Effector memory CD4-positive, alpha-beta T cell (primary cell): ENCODE measurements at regions not wholly inside any gene's neighbourhood (a gene's known extent, or its start where the extent isn't known, plus 50 kb on each side); places are given as distances from the start of the nearest gene placed in this dataset.

Experiments
- DNase-seq, 3 donors: peaks; one replicate each; pipeline ENCODE4 v3.0.0-alpha.2; 2020
- H3K27ac ChIP-seq: 2 replicates; pipeline ENCODE4 v1.7.0; 2013; ENCODE audit warnings: mild to moderate bottlenecking, low read length, moderate library complexity; ENCODE audit not compliant: insufficient read depth, poor library complexity, severe bottlenecking
- H3K27me3 ChIP-seq: replicated peaks from 2 replicates; pipeline ENCODE4 v1.7.0; 2013; ENCODE audit warnings: mild to moderate bottlenecking, low read length; ENCODE audit not compliant: insufficient read depth, control insufficient read depth, poor library complexity, severe bottlenecking
- H3K36me3 ChIP-seq: 2 replicates; pipeline ENCODE4 v1.7.0; 2013; ENCODE audit warnings: mild to moderate bottlenecking, low read length, moderate library complexity; ENCODE audit not compliant: control insufficient read depth, insufficient read depth
- H3K4me1 ChIP-seq: 2 replicates; pipeline ENCODE4 v1.7.0; 2013; ENCODE audit warnings: low read length, mild to moderate bottlenecking; ENCODE audit not compliant: control insufficient read depth, insufficient read depth, poor library complexity, severe bottlenecking
- H3K4me3 ChIP-seq: 2 replicates; pipeline ENCODE4 v1.7.0; 2013; ENCODE audit warnings: low read length, low read depth, mild to moderate bottlenecking; ENCODE audit not compliant: insufficient read depth, poor library complexity, severe bottlenecking
- H3K9me3 ChIP-seq: 2 replicates; pipeline ENCODE4 v1.7.0; 2013; ENCODE audit warnings: mild to moderate bottlenecking, low read length, moderate library complexity; ENCODE audit not compliant: control insufficient read depth

DNA sequence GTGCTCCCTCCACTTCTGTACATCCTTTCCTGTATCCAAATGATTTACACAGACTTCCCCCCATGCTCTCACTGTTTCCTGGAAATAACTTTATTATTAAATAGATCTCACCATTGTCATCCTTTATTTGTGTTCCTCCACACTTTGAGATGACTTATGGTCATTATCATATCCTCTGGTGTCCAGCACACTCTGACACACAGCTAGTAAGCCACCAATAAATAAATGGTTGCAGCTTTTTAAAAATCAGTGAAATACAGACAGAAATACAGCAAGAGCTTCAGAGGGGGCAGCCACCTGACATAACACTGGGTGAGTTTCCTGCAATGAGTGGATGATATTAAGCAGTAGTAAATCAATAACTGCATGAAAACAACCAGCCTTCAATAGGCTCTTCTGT lies 2036.4 kb upstream of the AGA start:
- no peaks in the 10 kb centered on the region for H3K9me3 ChIP-seq
- H3K27me3 ChIP-seq, result no peaks in the 10 kb centered on the region
- no peak overlapping the region for H3K4me3 ChIP-seq
- no peak for DNase-seq
- H3K27ac ChIP-seq, result no peak overlapping the region
- no peaks in the 10 kb centered on the region for H3K36me3 ChIP-seq
- H3K4me1 ChIP-seq, result no peaks in the 10 kb centered on the region

DNA sequence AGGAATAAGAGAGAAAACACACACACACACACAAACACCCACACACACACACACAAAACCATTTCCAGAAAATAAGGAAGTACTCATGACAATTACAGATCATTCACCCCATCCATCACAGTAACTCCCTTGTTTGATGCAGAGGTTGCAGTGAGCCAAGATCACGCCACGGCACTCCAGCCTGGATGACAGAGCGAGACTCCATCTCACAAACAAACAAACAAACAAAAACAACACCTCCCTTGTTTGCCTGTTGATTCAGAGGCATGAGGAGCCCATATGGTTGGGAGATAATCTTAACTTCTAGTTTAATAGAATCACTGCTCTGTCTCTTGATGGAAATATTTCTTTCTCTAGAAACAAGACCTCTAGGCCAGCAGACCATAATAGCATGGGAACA lies 2043.5 kb upstream of the AGA start:
- Histone ChIP-seq H3K36me3 (no peaks in the 10 kb centered on the region), H3K9me3 (no peaks in the 10 kb centered on the region)

DNA sequence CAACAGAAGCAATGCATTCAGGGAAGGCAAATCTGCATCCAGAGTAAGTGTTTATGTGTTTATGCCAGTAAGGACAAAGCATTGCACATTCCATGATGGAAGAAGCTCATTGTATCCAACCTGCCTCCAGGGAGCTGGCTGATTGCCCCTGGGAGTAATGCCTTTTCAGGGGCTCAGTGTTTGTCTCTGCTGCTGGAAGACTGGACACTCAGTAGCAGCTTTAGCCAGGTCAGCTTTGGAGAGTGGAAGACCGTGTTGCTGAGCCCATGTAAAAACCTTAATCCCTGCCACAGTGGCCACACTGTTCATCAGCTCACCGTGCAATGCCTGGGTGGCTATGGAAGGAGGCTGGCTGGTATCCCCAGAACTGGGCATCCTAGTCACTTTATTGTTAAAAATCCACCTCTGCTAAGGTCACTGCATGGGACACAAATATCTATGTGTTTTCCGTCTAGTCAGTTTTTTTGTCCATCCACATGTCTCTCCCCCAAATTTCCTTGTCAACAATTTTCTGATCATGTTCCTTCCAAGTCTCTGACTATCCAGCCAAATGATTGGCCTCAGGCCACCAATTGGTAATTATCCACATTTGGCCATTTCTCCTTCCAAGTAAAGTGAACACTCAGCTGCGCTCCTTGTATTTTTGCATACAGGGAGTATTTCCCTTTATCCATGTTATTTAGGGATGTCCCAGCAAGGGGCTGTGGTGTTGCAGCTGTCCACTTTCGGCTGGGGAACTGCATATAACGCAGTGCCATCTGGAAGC lies 2044.5 kb upstream of the AGA start:
- no peak overlapping the region for H3K27ac ChIP-seq
- no peak overlapping the region for H3K4me3 ChIP-seq
- DNase-seq, result no peak
- no peaks in the 10 kb centered on the region for H3K36me3 ChIP-seq
- H3K9me3 ChIP-seq, result no peaks in the 10 kb centered on the region
- no peaks in the 10 kb centered on the region for H3K27me3 ChIP-seq
- H3K4me1 ChIP-seq, result no peaks in the 10 kb centered on the region

More for the DNA sequence above, 2043.5 kb upstream of the AGA start:
- Histone ChIP-seq H3K27me3 (no peaks in the 10 kb centered on the region), H3K4me3 (no peak overlapping the region), H3K4me1 (no peaks in the 10 kb centered on the region), H3K27ac (no peak overlapping the region)
- DNase-seq, result no peak

DNA sequence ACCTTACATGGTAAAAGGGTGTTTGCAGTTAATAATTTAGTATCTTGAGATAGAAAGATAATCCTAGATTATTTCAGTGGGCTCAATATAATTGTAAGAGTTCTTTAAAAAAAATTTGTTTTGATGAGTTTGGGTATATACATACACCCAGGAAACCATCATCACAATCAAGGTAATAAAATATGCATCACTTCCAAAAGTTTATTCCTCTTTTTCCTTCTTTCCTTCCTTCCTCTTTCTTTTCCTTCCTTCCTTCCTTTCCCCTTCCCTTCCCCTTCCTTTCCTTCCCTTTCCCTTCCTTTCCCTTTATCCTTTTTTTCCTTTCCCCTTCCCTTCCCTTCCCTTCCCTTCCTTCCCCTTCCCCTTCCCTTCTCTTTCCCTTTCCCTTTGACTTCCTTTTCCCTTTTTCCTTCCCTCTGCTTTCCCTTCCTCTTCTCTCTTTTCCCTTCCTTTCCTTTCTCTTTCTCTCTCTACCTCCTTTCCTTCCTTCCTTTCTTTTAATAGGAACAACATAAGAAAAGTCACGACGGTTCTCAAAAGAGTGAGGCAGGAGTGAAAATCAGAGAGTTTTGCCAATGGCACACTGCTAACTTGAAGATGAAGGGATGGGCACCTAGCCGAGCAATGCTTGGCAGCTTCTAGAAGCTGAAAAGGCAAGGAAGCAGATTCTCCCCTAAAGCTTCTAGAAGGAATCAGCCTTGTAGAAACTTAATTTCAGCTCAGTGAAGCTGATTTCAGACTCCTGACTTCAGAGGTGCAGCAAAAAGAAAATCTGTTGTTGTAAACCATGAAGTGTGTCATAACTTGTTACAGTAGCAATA lies 2050.2 kb upstream of the AGA start:
- H3K4me1 ChIP-seq, result no peaks in the 10 kb centered on the region
- no peak overlapping the region for H3K27ac ChIP-seq
- no peak for DNase-seq
- H3K36me3 ChIP-seq, result no peaks in the 10 kb centered on the region
- no peaks in the 10 kb centered on the region for H3K27me3 ChIP-seq
- no peaks in the 10 kb centered on the region for H3K9me3 ChIP-seq
- H3K4me3 ChIP-seq, result no peak overlapping the region

DNA sequence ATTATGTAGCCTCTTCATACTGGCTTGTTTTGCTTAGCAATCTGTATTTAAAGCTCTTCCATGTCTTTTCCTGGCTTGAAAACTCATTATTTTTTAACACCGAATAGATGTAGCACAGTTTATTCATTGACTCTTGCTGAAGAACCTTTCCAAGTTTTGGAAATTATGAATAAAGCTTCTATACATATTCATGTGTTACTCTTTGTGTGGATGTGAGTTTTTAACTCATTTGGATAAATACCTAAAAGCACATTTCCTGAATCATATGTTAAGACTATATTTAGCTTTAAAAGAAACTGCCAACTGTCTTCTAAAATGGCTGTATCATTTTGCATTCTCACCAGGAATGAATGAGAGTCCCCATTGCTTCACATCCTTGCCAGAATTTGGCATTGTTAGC lies 2061.7 kb upstream of the AGA start:
- DNase-seq, result no peak
- Histone ChIP-seq H3K36me3 (no peaks in the 10 kb centered on the region), H3K9me3 (no peaks in the 10 kb centered on the region), H3K27me3 (no peaks in the 10 kb centered on the region), H3K27ac (no peak overlapping the region), H3K4me3 (no peak overlapping the region), H3K4me1 (no peaks in the 10 kb centered on the region)

DNA sequence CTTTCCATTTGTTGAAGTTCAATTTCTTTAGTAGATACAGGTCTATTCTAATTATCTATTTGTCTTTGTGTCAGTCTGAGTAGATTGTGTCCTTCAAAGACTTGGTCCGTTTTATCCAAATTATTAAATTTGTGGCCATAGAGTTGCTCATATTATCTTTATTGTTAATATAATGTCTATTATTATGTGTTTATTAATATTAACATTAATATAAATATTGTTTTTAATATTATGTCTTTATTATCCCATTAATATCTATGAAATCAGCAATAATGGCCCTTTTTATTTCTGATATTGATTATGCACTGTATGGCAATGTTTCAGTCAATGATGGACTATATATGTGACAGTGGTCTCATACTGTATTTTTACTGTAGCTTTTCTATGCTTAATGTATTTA lies 2067.3 kb upstream of the AGA start:
- H3K27me3 ChIP-seq, result no peaks in the 10 kb centered on the region
- no peak overlapping the region for H3K27ac ChIP-seq
- no peak for DNase-seq
- no peaks in the 10 kb centered on the region for H3K36me3 ChIP-seq
- H3K4me1 ChIP-seq, result no peaks in the 10 kb centered on the region
- H3K9me3 ChIP-seq, result no peaks in the 10 kb centered on the region
- no peak overlapping the region for H3K4me3 ChIP-seq

DNA sequence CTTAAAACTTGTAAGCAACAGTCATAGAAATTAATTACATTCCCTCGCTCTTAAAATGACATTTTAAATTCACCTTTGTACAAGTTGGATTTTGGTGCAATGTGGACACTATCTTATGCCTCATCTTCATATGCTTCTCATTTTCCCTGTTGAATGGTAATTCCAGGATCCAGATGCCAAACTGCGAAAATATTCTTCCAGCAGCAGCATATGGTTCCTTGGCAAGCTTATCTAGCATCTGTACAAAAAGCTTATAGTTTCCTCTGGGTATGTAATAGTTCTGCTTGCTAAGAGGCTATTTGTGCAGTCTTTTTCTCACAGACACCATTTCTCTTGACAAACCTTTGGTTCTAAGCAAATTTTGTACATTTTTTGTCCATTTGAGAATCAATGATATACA lies 2079.7 kb upstream of the AGA start:
- Histone ChIP-seq H3K36me3 (no peaks in the 10 kb centered on the region), H3K27ac (no peak overlapping the region), H3K27me3 (no peaks in the 10 kb centered on the region), H3K4me3 (no peak overlapping the region), H3K9me3 (no peaks in the 10 kb centered on the region), H3K4me1 (no peaks in the 10 kb centered on the region)
- DNase-seq, result no peak

DNA sequence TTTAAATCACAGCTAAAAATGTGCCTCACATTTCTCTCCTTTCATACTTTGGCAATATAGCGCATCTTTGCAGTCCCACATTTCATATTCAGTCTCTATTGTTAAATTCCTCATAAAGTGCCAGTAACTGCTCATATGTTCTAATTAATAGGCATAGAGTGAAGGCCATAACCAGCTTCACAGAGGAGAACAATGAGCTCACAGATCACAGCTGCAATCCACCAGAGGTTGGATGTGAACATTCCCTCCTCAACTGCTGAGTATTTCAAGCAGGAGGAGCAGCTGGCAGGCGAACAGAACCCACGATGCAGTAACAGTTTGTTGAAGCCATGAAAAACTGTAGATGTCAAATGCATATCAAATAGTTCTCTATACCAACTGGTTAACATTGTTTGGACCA lies 2088.7 kb upstream of the AGA start:
- H3K9me3 ChIP-seq, result no peaks in the 10 kb centered on the region
- DNase-seq, result no peak
- no peaks in the 10 kb centered on the region for H3K4me1 ChIP-seq
- H3K36me3 ChIP-seq, result no peaks in the 10 kb centered on the region
- no peak overlapping the region for H3K4me3 ChIP-seq
- no peak overlapping the region for H3K27ac ChIP-seq
- H3K27me3 ChIP-seq, result no peaks in the 10 kb centered on the region

DNA sequence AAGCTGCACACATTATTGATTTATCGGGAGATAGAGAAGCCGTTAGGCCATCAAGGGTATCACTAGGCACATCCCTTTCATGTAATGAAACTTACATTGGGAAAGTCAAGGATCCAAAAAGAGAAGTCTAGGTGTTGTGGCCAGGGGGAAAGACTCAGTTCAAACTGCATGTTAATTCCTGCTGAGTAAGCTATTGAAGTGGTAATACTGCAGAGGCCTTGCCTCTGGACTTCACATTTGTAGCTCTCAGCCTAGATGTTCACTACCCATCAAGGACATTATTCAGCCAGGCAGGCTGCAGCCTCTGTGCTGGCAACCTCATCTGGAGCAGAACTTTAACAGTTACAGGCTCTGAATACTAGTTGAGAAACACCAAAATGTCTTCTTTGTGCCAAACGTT lies 2094.5 kb upstream of the AGA start:
- H3K9me3 ChIP-seq, result no peaks in the 10 kb centered on the region
- H3K4me3 ChIP-seq, result no peak overlapping the region
- no peaks in the 10 kb centered on the region for H3K36me3 ChIP-seq
- H3K27me3 ChIP-seq, result no peaks in the 10 kb centered on the region
- DNase-seq, result no peak
- no peak overlapping the region for H3K27ac ChIP-seq
- no peaks in the 10 kb centered on the region for H3K4me1 ChIP-seq

DNA sequence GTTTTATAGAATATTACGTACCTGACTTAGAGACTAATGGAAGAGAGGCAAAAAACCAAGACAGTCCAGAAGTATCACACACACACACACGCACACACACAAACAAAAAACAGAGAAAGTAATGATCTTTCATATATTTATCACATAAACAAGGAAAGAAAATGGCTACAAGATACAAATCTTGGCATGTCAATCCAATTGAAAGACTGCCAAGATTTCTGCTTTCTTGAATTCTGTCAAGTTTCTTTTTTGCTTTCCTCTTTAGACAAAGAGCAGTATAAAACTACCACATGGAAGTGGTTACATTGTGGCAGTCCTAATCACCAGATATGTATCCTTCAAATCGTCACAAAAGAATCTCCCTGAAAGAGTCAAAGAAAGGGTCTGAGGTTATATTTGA lies 2097.4 kb upstream of the AGA start:
- no peak for DNase-seq

More for the DNA sequence above, 2097.4 kb upstream of the AGA start:
- Histone ChIP-seq H3K4me3 (no peak overlapping the region), H3K4me1 (no peaks in the 10 kb centered on the region), H3K36me3 (no peaks in the 10 kb centered on the region), H3K27ac (no peak overlapping the region), H3K9me3 (no peaks in the 10 kb centered on the region), H3K27me3 (no peaks in the 10 kb centered on the region)
